ENCODE measurements at regions not wholly inside any gene's neighbourhood (a gene's known extent, or its start where the extent isn't known, plus 50 kb on each side); places are given as distances from the start of the nearest gene placed in this dataset.
"Not testable (repeated sequence)": the region's sequence is repeated elsewhere in the genome, so short reads cannot be mapped to it uniquely, and the experiment has no call there.

- FAIRE-seq: no peak
These were observed 435.1 kb upstream of the CDH20 start for GRCh38 chr18:60898111-60898510.

- FAIRE-seq: no peak
These were observed 427.5 kb upstream of the CDH20 start for GRCh38 chr18:60905699-60906098.

GRCh38 chr18:60910534-60910933 lies 422.7 kb upstream of the CDH20 start:
- no peak for FAIRE-seq

- FAIRE-seq: no peak
These were observed 421.7 kb upstream of the CDH20 start for GRCh38 chr18:60911504-60911903.

- FAIRE-seq: no peak
These were observed 418.1 kb upstream of the CDH20 start for GRCh38 chr18:60915160-60915559.

- FAIRE-seq: not testable (repeated sequence)
These were observed 414.4 kb upstream of the CDH20 start for GRCh38 chr18:60918862-60919261.

GRCh38 chr18:60925892-60926291 lies 407.3 kb upstream of the CDH20 start:
- FAIRE-seq: no peak

- no peak for FAIRE-seq
These were observed 403.3 kb upstream of the CDH20 start for GRCh38 chr18:60929966-60930365.

GRCh38 chr18:60935041-60935910 lies 398.0 kb upstream of the CDH20 start:
- FAIRE-seq: no peak

- no peak for FAIRE-seq
These were observed 397.1 kb upstream of the CDH20 start for GRCh38 chr18:60936101-60936500.

GRCh38 chr18:60943297-60943696 lies 389.9 kb upstream of the CDH20 start:
- no peak for FAIRE-seq

GRCh38 chr18:60950634-60951033 lies 382.6 kb upstream of the CDH20 start:
- FAIRE-seq: no peak

- FAIRE-seq: no peak
These were observed 382.1 kb upstream of the CDH20 start for GRCh38 chr18:60951091-60951490.

GRCh38 chr18:60962625-60963024 lies 370.6 kb upstream of the CDH20 start:
- FAIRE-seq: no peak

GRCh38 chr18:60965856-60966255 lies 367.4 kb upstream of the CDH20 start:
- FAIRE-seq: no peak

- no peak for FAIRE-seq
These were observed 366.4 kb upstream of the CDH20 start for GRCh38 chr18:60966876-60967275.

- no peak for FAIRE-seq
These were observed 357.8 kb upstream of the CDH20 start for GRCh38 chr18:60975420-60975819.

- no peak for FAIRE-seq
These were observed 356.3 kb upstream of the CDH20 start for GRCh38 chr18:60976976-60977375.

- FAIRE-seq: no peak
These were observed 354.9 kb upstream of the CDH20 start for GRCh38 chr18:60978338-60978737.

GRCh38 chr18:60980422-60981005 lies 352.7 kb upstream of the CDH20 start:
- no peak for FAIRE-seq

GRCh38 chr18:60981682-60982328 lies 351.4 kb upstream of the CDH20 start:
- no peak for FAIRE-seq

GRCh38 chr18:60982329-60982695 lies 350.9 kb upstream of the CDH20 start:
- no peak for FAIRE-seq

GRCh38 chr18:60982928-60983327 lies 350.3 kb upstream of the CDH20 start:
- FAIRE-seq: no peak

GRCh38 chr18:60984510-60984909 lies 348.7 kb upstream of the CDH20 start:
- FAIRE-seq: no peak
